Gastroesophageal sphincter (tissue), 4 donors: ENCODE measurements at regions not wholly inside any gene's neighbourhood (a gene's known extent, or its start where the extent isn't known, plus 50 kb on each side); places are given as distances from the start of the nearest gene placed in this dataset.
A peak's percentile ranks its signal among the peaks of the same experiment; 100 is the strongest.

Experiments
- ATAC-seq: fragments of 150-250 bp; one replicate; pipeline ENCODE4 v1.9.1; 2016; ENCODE audit warnings: mild to moderate bottlenecking, moderate library complexity
- H3K27ac ChIP-seq, 4 donors: fragments of 200-600 bp; sonication (generic) in 3 of 4; 1 replicate in 3 of 4; 2 replicates in 1 of 4; pipeline ENCODE4 v1.5.1; 2016 to 2019
- H3K27me3 ChIP-seq: fragments of 200-600 bp; sonication (generic); one replicate; pipeline ENCODE4 v1.5.1; 2019
- H3K36me3 ChIP-seq, 2 donors: fragments of 200-600 bp; sonication (generic); one replicate each; pipeline ENCODE4 v1.5.1; 2019; ENCODE audit warnings: control low read depth in 1 of 2
- H3K4me1 ChIP-seq, 3 donors: fragments of 200-600 bp; sonication (generic); 1 replicate in 2 of 3; 2 replicates in 1 of 3; pipeline ENCODE4 v1.5.1; 2016 to 2019; ENCODE audit warnings: control low read depth in 2 of 3
- H3K4me3 ChIP-seq, 2 donors: fragments of 200-600 bp; sonication (generic); one replicate each; pipeline ENCODE4 v1.5.1; 2019; ENCODE audit warnings: mild to moderate bottlenecking in 1 of 2, moderate library complexity in 1 of 2
- H3K9me3 ChIP-seq, 3 donors: fragments of 200-600 bp; sonication (generic); one replicate each; pipeline ENCODE4 v1.5.1; 2017 to 2019; ENCODE audit warnings: control low read depth in 2 of 3
- EP300 ChIP-seq: sonication (generic); formaldehyde crosslinking; IDR thresholded peaks from one replicate; pipeline ENCODE4 v1.6.1; 2017; ENCODE audit warnings: antibody characterized with exemption, mild to moderate bottlenecking
- POLR2A ChIP-seq, 2 donors: fragments of 450-650 bp; IDR thresholded peaks; one replicate each; pipeline ENCODE4 v1.6.1; 2017; ENCODE audit warnings: antibody characterized with exemption in 2 of 2, mild to moderate bottlenecking in 2 of 2, moderate library complexity in 1 of 2
- POLR2AphosphoS5 ChIP-seq: sonication (generic); formaldehyde crosslinking; IDR thresholded peaks from one replicate; pipeline ENCODE4 v1.6.1; 2017; ENCODE audit warnings: antibody characterized with exemption
- WGBS, 2 donors: methylation state at CpG; one replicate each; pipeline ENCODE4 v1.1.5; 2018; ENCODE audit warnings: low coverage in 1 of 2; 5-methylcytosine and 5-hydroxymethylcytosine counted together
- TF ChIP-seq, protein P1 (sequence below), 4 experiments: fragments of 200-600 bp in 2 of 4; fragments of 450-650 bp in 2 of 4; sonication (generic) in 1 of 4; IDR thresholded peaks; one replicate each; pipeline ENCODE4 v1.5.1; 2017 to 2019; ENCODE audit warnings: antibody characterized with exemption in 4 of 4, mild to moderate bottlenecking in 2 of 4, moderate library complexity in 2 of 4

DNA sequence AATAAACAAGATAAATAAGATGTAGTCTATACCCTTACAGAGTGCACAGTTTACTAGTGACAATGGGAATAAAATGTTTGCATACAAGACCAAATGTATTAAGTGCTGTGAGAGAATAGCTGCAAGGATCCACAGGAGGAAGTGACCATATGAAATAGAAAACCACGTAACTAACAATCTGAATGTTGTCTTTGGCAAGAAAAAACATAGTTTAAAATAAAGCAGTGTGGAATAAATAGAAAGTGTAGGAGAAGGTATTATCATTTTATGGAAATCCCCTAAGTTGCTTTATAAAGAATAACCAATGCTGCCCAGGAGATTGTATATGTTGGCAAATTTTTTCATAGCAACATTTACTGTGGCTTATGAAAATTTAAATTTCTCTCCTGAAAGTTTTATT, 116.1 kb downstream of the PCDH7 start:
- H3K27me3 ChIP-seq = no peaks in the 10 kb centered on the region
- ATAC-seq = no peak
- H3K4me3 ChIP-seq = no peak overlapping the region
- no peak for TF ChIP-seq POLR2A (IDR thresholded peaks at IDR 0.05)
- TF ChIP-seq, protein P1, sequence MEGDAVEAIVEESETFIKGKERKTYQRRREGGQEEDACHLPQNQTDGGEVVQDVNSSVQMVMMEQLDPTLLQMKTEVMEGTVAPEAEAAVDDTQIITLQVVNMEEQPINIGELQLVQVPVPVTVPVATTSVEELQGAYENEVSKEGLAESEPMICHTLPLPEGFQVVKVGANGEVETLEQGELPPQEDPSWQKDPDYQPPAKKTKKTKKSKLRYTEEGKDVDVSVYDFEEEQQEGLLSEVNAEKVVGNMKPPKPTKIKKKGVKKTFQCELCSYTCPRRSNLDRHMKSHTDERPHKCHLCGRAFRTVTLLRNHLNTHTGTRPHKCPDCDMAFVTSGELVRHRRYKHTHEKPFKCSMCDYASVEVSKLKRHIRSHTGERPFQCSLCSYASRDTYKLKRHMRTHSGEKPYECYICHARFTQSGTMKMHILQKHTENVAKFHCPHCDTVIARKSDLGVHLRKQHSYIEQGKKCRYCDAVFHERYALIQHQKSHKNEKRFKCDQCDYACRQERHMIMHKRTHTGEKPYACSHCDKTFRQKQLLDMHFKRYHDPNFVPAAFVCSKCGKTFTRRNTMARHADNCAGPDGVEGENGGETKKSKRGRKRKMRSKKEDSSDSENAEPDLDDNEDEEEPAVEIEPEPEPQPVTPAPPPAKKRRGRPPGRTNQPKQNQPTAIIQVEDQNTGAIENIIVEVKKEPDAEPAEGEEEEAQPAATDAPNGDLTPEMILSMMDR (IDR thresholded peaks at IDR 0.05) = no peak
- no peak for TF ChIP-seq POLR2AphosphoS5
- TF ChIP-seq EP300 = no peak
- no peaks in the 10 kb centered on the region for H3K36me3 ChIP-seq
- H3K9me3 ChIP-seq = no peaks in the 10 kb centered on the region
- H3K27ac ChIP-seq = no peak overlapping the region
- peaks cover 3 to 61% (median 10%) of the 10 kb centered on the region in 3 donors for H3K4me1 ChIP-seq
- WGBS, 2 donors = 20 to 35% methylated on average over 1 of the region's 1 CpG

DNA sequence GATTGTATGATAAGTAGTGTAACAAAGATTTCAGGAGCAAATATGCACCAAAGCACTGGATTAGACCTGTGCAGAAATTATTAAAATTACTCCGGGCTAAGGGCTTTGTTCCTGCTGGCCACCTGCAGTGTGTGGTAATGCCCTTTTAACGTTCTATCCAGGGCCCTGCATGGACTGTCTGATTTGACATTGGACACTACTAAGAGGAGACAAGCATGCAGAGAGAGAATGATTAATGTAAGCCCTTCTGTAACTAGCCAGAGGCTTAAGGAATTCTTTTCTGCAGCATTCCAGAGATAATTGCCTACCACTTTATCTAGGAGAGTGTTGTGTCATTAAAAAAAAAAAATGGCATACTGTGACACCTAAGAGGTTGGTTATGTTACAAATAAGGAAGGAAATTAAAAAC, 117.0 kb downstream of the PCDH7 start:
- Histone ChIP-seq H3K4me1 (peaks cover 3 to 67% (median 10%) of the 10 kb centered on the region in 3 donors), H3K36me3 (no peaks in the 10 kb centered on the region), H3K27ac (peak overlapping the region in 1 of 4 donors; percentile 5), H3K4me3 (no peak overlapping the region), H3K9me3 (no peaks in the 10 kb centered on the region), H3K27me3 (no peaks in the 10 kb centered on the region)
- TF ChIP-seq POLR2A (IDR thresholded peaks at IDR 0.05) = no peak
- TF ChIP-seq, protein P1 (IDR thresholded peaks at IDR 0.05) = no peak
- TF ChIP-seq POLR2AphosphoS5 = no peak
- TF ChIP-seq EP300 = no peak
- no peak for ATAC-seq
- WGBS, 2 donors = 25 to 40% methylated on average over 2 of the region's 2 CpGs

DNA sequence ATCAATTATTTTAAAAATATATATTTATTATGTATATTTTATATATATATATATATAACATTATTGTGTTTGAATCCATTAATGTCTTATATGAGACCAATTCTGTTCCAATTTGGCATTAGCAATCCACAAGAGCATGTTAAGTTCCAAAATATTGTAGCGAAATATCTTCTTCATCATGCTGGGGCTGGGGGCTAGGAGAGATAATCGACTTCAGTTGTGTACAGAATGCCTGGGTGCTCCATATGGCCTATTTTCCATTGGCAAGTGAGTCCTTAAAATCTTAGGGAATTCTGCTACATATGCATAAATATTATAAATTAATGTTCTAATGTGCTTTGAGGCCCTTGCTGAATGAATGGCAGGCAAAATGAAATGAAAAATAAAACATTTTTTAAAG, 117.7 kb downstream of the PCDH7 start:
- H3K27me3 ChIP-seq = no peaks in the 10 kb centered on the region
- TF ChIP-seq POLR2AphosphoS5 (no peak), POLR2A (IDR thresholded peaks at IDR 0.05) (no peak), EP300 (no peak)
- TF ChIP-seq, protein P1 (IDR thresholded peaks at IDR 0.05) = no peak
- ATAC-seq = no peak
- no peaks in the 10 kb centered on the region for H3K36me3 ChIP-seq
- H3K9me3 ChIP-seq = no peaks in the 10 kb centered on the region
- peaks cover 3 to 67% (median 10%) of the 10 kb centered on the region in 3 donors for H3K4me1 ChIP-seq
- no peak overlapping the region for H3K27ac ChIP-seq
- WGBS, 2 donors = 63% methylated on average over 2 of the region's 2 CpGs
- no peak overlapping the region for H3K4me3 ChIP-seq

DNA sequence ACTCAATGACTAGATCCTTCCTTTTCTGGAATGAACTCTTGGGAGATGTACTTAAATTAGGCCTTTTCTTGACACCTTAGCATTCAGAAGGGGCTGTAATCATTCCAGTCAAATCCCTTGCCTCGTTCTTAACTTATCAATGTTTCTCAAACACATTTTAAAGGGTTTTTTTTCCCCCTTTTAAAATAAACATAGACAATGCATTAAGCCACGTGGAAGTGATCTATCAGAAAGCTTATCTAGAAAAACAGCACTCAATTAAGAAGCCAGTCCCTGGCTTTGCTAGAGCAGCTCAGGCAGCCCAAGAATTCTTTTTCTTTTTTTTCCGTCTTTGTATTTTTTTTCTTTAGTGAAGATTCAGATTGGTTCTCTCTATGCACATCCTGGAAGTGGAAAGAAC, 118.2 kb downstream of the PCDH7 start:
- Histone ChIP-seq H3K9me3 (no peaks in the 10 kb centered on the region), H3K4me1 (peaks cover 3 to 67% (median 10%) of the 10 kb centered on the region in 3 donors), H3K27me3 (no peaks in the 10 kb centered on the region), H3K27ac (no peak overlapping the region), H3K4me3 (no peak overlapping the region), H3K36me3 (no peaks in the 10 kb centered on the region)
- 38 to 47% methylated on average over 3 of the region's 3 CpGs for WGBS, 2 donors
- TF ChIP-seq EP300 (no peak), POLR2AphosphoS5 (no peak), POLR2A (IDR thresholded peaks at IDR 0.05) (no peak)
- TF ChIP-seq, protein P1 (IDR thresholded peaks at IDR 0.05) = no peak
- ATAC-seq = no peak

DNA sequence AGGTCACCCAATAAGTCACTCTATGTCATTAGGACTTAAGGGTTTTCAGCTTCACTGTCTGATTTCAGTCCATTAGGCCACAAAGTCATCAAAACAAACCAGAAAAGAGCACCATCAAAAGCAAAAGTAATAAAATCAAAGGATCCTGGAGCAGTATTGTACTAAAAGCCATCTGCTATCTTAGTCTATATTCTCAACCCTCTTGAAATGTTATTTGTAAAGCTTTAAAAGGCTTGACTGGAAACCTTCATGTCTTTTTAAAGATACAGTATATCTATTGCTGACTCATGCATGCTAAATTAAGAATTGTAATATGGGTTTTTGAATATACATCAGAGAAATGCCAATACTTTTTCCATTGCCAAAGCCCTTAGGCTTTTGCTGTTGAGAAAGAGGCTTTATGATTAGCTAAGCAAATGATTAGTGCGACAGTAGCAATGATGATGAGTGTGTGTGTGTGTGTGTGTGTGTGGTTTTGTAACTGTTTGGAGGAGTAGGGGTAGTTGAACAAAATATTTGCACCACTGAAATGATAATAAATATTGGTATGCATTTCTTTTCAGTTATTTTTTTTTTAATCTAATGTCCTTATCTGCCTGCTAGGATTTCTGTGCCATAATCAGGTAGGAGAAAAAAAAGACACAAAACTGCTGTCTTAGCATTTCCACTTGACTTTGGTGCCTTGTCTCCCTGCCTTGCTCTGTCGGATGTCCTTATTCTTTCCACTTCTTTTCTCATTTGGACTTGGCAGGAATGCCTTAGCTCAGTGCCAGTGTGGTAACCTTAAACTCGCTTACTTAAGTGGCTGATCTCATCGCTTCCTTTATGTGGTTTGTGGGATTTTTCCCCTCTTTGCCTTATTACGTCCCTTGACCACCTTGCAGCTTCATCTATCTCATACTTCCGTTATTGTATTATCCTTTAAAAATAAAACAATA, 119.7 kb downstream of the PCDH7 start:
- Histone ChIP-seq H3K4me3 (no peak overlapping the region), H3K27me3 (no peaks in the 10 kb centered on the region), H3K4me1 (peaks cover 3 to 67% (median 6%) of the 10 kb centered on the region in 3 donors), H3K36me3 (no peaks in the 10 kb centered on the region), H3K9me3 (no peaks in the 10 kb centered on the region), H3K27ac (peak overlapping the region in 2 of 4 donors; percentile 9 to 38)
- TF ChIP-seq POLR2A (IDR thresholded peaks at IDR 0.05) = no peak
- ATAC-seq = no peak
- WGBS, 2 donors = 49 to 55% methylated on average over 2 to 6 of the region's 6 CpGs
